PC-9 (cell line): ENCODE measurements at regions not wholly inside any gene's neighbourhood (a gene's known extent, or its start where the extent isn't known, plus 50 kb on each side); places are given as distances from the start of the nearest gene placed in this dataset.

Source experiments
- BruUV-seq: library from RNA; stranded (reverse); fragments of 400-500 nt; replicated peaks from 2 replicates; lab custom pipeline; 2021; lab: Mats Ljungman, UMichigan
- CTCF ChIA-PET: fragments of 300-600 bp; sonication (Branson Sonifier 250); formaldehyde crosslinking; loops from one replicate; lab custom pipeline; 2022; ENCODE audit warnings: antibody characterized with exemption; lab: Charles Lee
- POLR2A ChIA-PET: fragments of 300-600 bp; sonication (Branson Sonifier 250); formaldehyde crosslinking; loops from one replicate; lab custom pipeline; 2022; ENCODE audit warnings: antibody characterized with exemption; ENCODE audit not compliant: unreplicated experiment; lab: Charles Lee
- DNase-seq, 2 experiments: peaks; one replicate each; pipeline versions ENCODE4 v3.0.0 to v3.0.0-alpha.2; 2015 to 2022; ENCODE audit warnings: mixed read lengths in 1 of 2
- H2AFZ ChIP-seq: fragments of 200-600 bp; sonication (generic); 2 replicates; pipeline ENCODE4 v1.8.1; 2017; ENCODE audit warnings: antibody characterized with exemption
- H3F3A ChIP-seq: fragments of 200-600 bp; sonication (generic); 2 replicates; pipeline ENCODE4 v1.8.1; 2017; ENCODE audit warnings: antibody characterized with exemption, mild to moderate bottlenecking, low read depth; ENCODE audit not compliant: insufficient read depth
- H3K27ac ChIP-seq: fragments of 200-600 bp; sonication (generic); 2 replicates; pipeline ENCODE4 v1.6.1; 2016; ENCODE audit warnings: mixed run types
- H3K27me3 ChIP-seq: fragments of 200-600 bp; sonication (generic); 2 replicates; pipeline ENCODE4 v1.6.1; 2016; ENCODE audit warnings: low read depth, mixed run types; ENCODE audit not compliant: insufficient read depth
- H3K36me3 ChIP-seq: fragments of 200-600 bp; sonication (generic); 2 replicates; pipeline ENCODE4 v1.6.1; 2016; ENCODE audit warnings: low read depth, mixed run types
- H3K4me1 ChIP-seq: fragments of 200-600 bp; sonication (generic); replicated peaks from 2 replicates; pipeline ENCODE4 v1.6.1; 2016; ENCODE audit warnings: mixed run types; ENCODE audit not compliant: insufficient read depth
- H3K4me2 ChIP-seq: fragments of 200-600 bp; sonication (generic); 2 replicates; pipeline ENCODE4 v1.6.1; 2017; ENCODE audit warnings: mixed run types
- H3K4me3 ChIP-seq: fragments of 200-600 bp; sonication (generic); 2 replicates; pipeline ENCODE4 v1.6.1; 2016; ENCODE audit warnings: mixed run types
- H3K79me2 ChIP-seq: fragments of 200-600 bp; sonication (generic); 2 replicates; pipeline ENCODE4 v1.6.1; 2017; ENCODE audit warnings: low read depth, mixed run types
- H3K9me2 ChIP-seq: fragments of 200-600 bp; sonication (generic); 2 replicates; pipeline ENCODE4 v1.8.1; 2017; ENCODE audit warnings: mild to moderate bottlenecking; ENCODE audit not compliant: insufficient read depth
- H3K9me3 ChIP-seq: fragments of 200-600 bp; sonication (generic); 2 replicates; pipeline ENCODE4 v1.8.1; 2016; ENCODE audit warnings: low read depth; ENCODE audit not compliant: insufficient read depth
- H4K20me1 ChIP-seq: fragments of 200-600 bp; sonication (generic); 2 replicates; pipeline ENCODE4 v1.8.1; 2017; ENCODE audit not compliant: insufficient read depth
- CTCF ChIP-seq: fragments of 200-600 bp; sonication (generic); conservative IDR thresholded peaks from 2 replicates; pipeline ENCODE4 v1.6.1; 2017; ENCODE audit warnings: mixed run types, antibody characterized with exemption, mild to moderate bottlenecking, moderate library complexity
- EZH2 ChIP-seq: fragments of 200-600 bp; sonication (generic); IDR thresholded peaks from 2 replicates; pipeline ENCODE4 v1.8.0; 2017; ENCODE audit warnings: antibody characterized with exemption, low read depth
- intact Hi-C: fragments of 100-400 bp; cut with micrococcal nuclease; formaldehyde crosslinking; loops from one replicate; pipeline ENCODE4 v1.10.0; 2022; ENCODE audit not compliant: unreplicated experiment

DNA sequence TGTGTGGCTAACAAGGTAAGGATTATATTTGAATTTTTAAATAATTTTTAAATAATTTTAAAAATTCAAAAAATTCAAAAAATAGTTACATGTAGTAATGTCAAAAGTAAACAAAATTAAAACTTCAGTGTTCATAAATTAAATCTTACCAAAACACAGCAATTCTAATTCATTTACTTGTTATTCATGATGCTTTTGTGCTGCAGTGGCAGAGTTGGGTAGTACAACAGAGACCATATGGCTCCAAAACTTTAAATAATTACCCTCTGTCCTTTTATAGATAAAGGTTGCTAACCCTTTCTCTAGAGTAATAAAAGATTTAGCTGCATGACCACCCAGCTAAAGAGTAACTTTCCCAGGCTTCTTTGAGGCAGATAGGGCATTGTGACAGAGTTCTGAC, 1355.6 kb downstream of the FSTL5 start:
- no TSS peak for BruUV-seq

GRCh38 chr4:160809576-160809975, 1354.2 kb downstream of the FSTL5 start:
- H3K79me2 ChIP-seq: no peaks in the 10 kb centered on the region
- no peak for DNase-seq
- H3K9me3 ChIP-seq: no peaks in the 10 kb centered on the region
- no peaks in the 10 kb centered on the region for H3K36me3 ChIP-seq
- no peak overlapping the region for H3K4me2 ChIP-seq
- no peak for TF ChIP-seq EZH2
- no peak for TF ChIP-seq CTCF
- no peaks in the 10 kb centered on the region for H3K4me1 ChIP-seq
- ChIA-PET CTCF (no interaction called here), POLR2A (no interaction called here)
- no peak overlapping the region for H2AFZ ChIP-seq
- H3K27me3 ChIP-seq: no peaks in the 10 kb centered on the region
- no peaks in the 10 kb centered on the region for H3K9me2 ChIP-seq
- H4K20me1 ChIP-seq: no peaks in the 10 kb centered on the region
- H3F3A ChIP-seq: no peaks in the 10 kb centered on the region
- H3K4me3 ChIP-seq: no peak overlapping the region
- BruUV-seq: no TSS peak
- intact Hi-C loops: no loop called here
- no peak overlapping the region for H3K27ac ChIP-seq

More for the DNA sequence above, 1355.6 kb downstream of the FSTL5 start:
- CTCF ChIA-PET: no interaction called here
- POLR2A ChIA-PET: no interaction called here
- Histone ChIP-seq H3F3A (no peaks in the 10 kb centered on the region), H3K27me3 (no peaks in the 10 kb centered on the region), H3K27ac (no peak overlapping the region), H3K9me2 (no peaks in the 10 kb centered on the region), H3K4me1 (no peaks in the 10 kb centered on the region), H3K4me2 (no peak overlapping the region), H3K4me3 (no peak overlapping the region), H3K9me3 (no peaks in the 10 kb centered on the region), H4K20me1 (no peaks in the 10 kb centered on the region), H3K36me3 (no peaks in the 10 kb centered on the region), H3K79me2 (no peaks in the 10 kb centered on the region), H2AFZ (no peak overlapping the region)
- no peak for DNase-seq
- no peak for TF ChIP-seq CTCF
- no peak for TF ChIP-seq EZH2
- intact Hi-C loops: no loop called here

- no peak overlapping the region for H3K4me3 ChIP-seq
- no peaks in the 10 kb centered on the region for H3F3A ChIP-seq
- H3K27ac ChIP-seq: no peak overlapping the region
- H4K20me1 ChIP-seq: no peaks in the 10 kb centered on the region
- ChIA-PET CTCF (no interaction called here), POLR2A (no interaction called here)
- H3K4me1 ChIP-seq: no peaks in the 10 kb centered on the region
- no peaks in the 10 kb centered on the region for H3K27me3 ChIP-seq
- no peaks in the 10 kb centered on the region for H3K36me3 ChIP-seq
- no peaks in the 10 kb centered on the region for H3K9me2 ChIP-seq
- no peak overlapping the region for H2AFZ ChIP-seq
- no peak for TF ChIP-seq CTCF
- TF ChIP-seq EZH2: no peak
- no peaks in the 10 kb centered on the region for H3K79me2 ChIP-seq
- no TSS peak for BruUV-seq
- no peaks in the 10 kb centered on the region for H3K9me3 ChIP-seq
- no peak for DNase-seq
- intact Hi-C loops: no loop called here
- H3K4me2 ChIP-seq: no peak overlapping the region
Observed at GRCh38 chr4:160810424-160810823, 1353.4 kb downstream of the FSTL5 start.
